K562 (cell line): ENCODE measurements at regions not wholly inside any gene's neighbourhood (a gene's known extent, or its start where the extent isn't known, plus 50 kb on each side); places are given as distances from the start of the nearest gene placed in this dataset.

Source experiments
- ARID3A ChIP-seq: IDR thresholded peaks from 2 replicates; pipeline ENCODE4 v1.6.1; 2012; ENCODE audit warnings: low read depth, low read length, improper control_type of control experiment, borderline replicate concordance
- ARID3B ChIP-seq: fragments of 250-450 bp; sonication (Bioruptor Pico); IDR thresholded peaks from 2 replicates; pipeline ENCODE4 v1.4.0; 2020; ENCODE audit warnings: borderline replicate concordance
- BRCA1 ChIP-seq, 2 experiments: fragments of 450-650 bp in 1 of 2; sonication (generic) in 1 of 2; formaldehyde crosslinking in 1 of 2; IDR thresholded peaks; 2 replicates each; pipeline versions ENCODE4 v1.5.0 to v1.6.1; 2017 to 2020; ENCODE audit warnings: mild to moderate bottlenecking in 1 of 2, missing genetic modification reagents in 1 of 2
- CBX3 ChIP-seq, 2 experiments: IDR thresholded peaks; 1 replicate in 1 of 2; 2 replicates in 1 of 2; pipeline ENCODE4 v1.6.1; 2012; ENCODE audit warnings: inconsistent platforms in 2 of 2, low read length in 2 of 2, borderline replicate concordance in 1 of 2, control low read depth in 1 of 2
- CHD1 ChIP-seq: fragments of 200-600 bp; sonication (generic); IDR thresholded peaks from one replicate; pipeline ENCODE4 v1.6.1; 2012; ENCODE audit warnings: mild to moderate bottlenecking, moderate library complexity, low read length, inconsistent platforms
- DIDO1 ChIP-seq: fragments of 450-650 bp; IDR thresholded peaks from 2 replicates; pipeline ENCODE4 v1.6.1; 2016; ENCODE audit warnings: low read depth, missing biosample characterization, missing genetic modification characterization
- EHMT2 ChIP-seq: fragments of 450-650 bp; IDR thresholded peaks from 2 replicates; pipeline ENCODE4 v1.6.1; 2018; ENCODE audit warnings: antibody characterized with exemption
- EWSR1 ChIP-seq: fragments of 450-650 bp; IDR thresholded peaks from 2 replicates; pipeline ENCODE4 v1.6.1; 2018; ENCODE audit warnings: borderline replicate concordance, mild to moderate bottlenecking, low read depth, moderate library complexity; ENCODE audit not compliant: partially characterized antibody
- HDAC3 ChIP-seq: fragments of 450-650 bp; IDR thresholded peaks from 2 replicates; pipeline ENCODE4 v1.6.1; 2018; ENCODE audit warnings: borderline replicate concordance, mild to moderate bottlenecking, moderate library complexity; ENCODE audit not compliant: partially characterized antibody
- HNRNPLL ChIP-seq: fragments of 200-400 bp; formaldehyde crosslinking; IDR thresholded peaks from 2 replicates; pipeline ENCODE4 v1.6.1; 2017; ENCODE audit warnings: low read length, low read depth, mild to moderate bottlenecking; ENCODE audit not compliant: poor library complexity, severe bottlenecking
- NFATC3 ChIP-seq: fragments of 450-650 bp; IDR thresholded peaks from 2 replicates; pipeline ENCODE4 v1.6.1; 2017; ENCODE audit warnings: mild to moderate bottlenecking
- NFE2 ChIP-seq: IDR thresholded peaks from 2 replicates; pipeline ENCODE4 v1.6.1; 2014; ENCODE audit warnings: antibody characterized with exemption, low read depth
- POLR2A ChIP-seq: fragments of 450-650 bp; conservative IDR thresholded peaks from 2 replicates; pipeline ENCODE4 v1.6.1; 2016
- PRDM10 ChIP-seq: fragments of 450-650 bp; IDR thresholded peaks from 2 replicates; pipeline ENCODE4 v1.6.1; 2018; ENCODE audit not compliant: partially characterized antibody
- TAF15 ChIP-seq: fragments of 200-400 bp; formaldehyde crosslinking; IDR thresholded peaks from 2 replicates; pipeline ENCODE4 v1.6.1; 2017; ENCODE audit warnings: mild to moderate bottlenecking, low read depth, low read length, moderate library complexity
- XRCC3 ChIP-seq: fragments of 450-650 bp; IDR thresholded peaks from 2 replicates; pipeline ENCODE4 v1.6.1; 2017; ENCODE audit warnings: mild to moderate bottlenecking, moderate library complexity
- ZFP91 ChIP-seq: sonication (generic); formaldehyde crosslinking; IDR thresholded peaks from 2 replicates; pipeline ENCODE4 v1.8.0; 2022; ENCODE audit warnings: mild to moderate bottlenecking, missing genetic modification reagents
- ZNF583 ChIP-seq: fragments of 250-450 bp; sonication (Bioruptor Pico); IDR thresholded peaks from 2 replicates; pipeline ENCODE4 v1.4.0; 2020
- ZNF589 ChIP-seq: fragments of 200-800 bp; sonication (Bioruptor generic); IDR thresholded peaks from 2 replicates; pipeline ENCODE4 v1.6.1; 2016; ENCODE audit warnings: low read depth, missing genetic modification characterization, missing compliant biosample characterization
- ZNF830 ChIP-seq: fragments of 250-450 bp; sonication (Bioruptor Pico); IDR thresholded peaks from 2 replicates; pipeline ENCODE4 v1.5.0; 2021; ENCODE audit warnings: mild to moderate bottlenecking

GRCh38 chr17:77088455-77089123, 52.2 kb upstream of the SEC14L1 start (continued):
- TF ChIP-seq ARID3A (no peak), DIDO1 (tag) (0 out of 2 replicates have a peak, but pooled peaks have one; percentile 50), ZNF589 (CRISPR knock-in tag) (no peak), ZNF583 (CRISPR knock-in tag) (no peak), ARID3B (CRISPR knock-in tag) (no peak), TAF15 (no peak), PRDM10 (peak; percentile 42), ZNF830 (CRISPR knock-in tag) (no peak), BRCA1 (IDR thresholded peaks at IDR 0.05) (no peak), BRCA1 (CRISPR knock-in tag; IDR thresholded peaks at IDR 0.05) (no peak), EHMT2 (peak; percentile 86), HDAC3 (peak; percentile 12), CHD1 (peak; percentile 59), NFE2 (peak; percentile 87), HNRNPLL (peak; percentile 32), ZFP91 (CRISPR knock-in tag) (peak; percentile 97), NFATC3 (0 out of 2 replicates have a peak, but pooled peaks have one; percentile 19), CBX3 (IDR thresholded peaks at IDR 0.05; ENCODE audit: borderline replicate concordance in 1 of 2, low read length in 2 of 2) (peak in 1 of 2 experiments; percentile 70; a peak in 2 of 3 replicates), XRCC3 (no peak), EWSR1 (no peak), POLR2A (peak; percentile 87)
